ENCODE measurements at regions not wholly inside any gene's neighbourhood (a gene's known extent, or its start where the extent isn't known, plus 50 kb on each side); places are given as distances from the start of the nearest gene placed in this dataset.
A peak's percentile ranks its signal among the peaks of the same experiment; 100 is the strongest.

DNA sequence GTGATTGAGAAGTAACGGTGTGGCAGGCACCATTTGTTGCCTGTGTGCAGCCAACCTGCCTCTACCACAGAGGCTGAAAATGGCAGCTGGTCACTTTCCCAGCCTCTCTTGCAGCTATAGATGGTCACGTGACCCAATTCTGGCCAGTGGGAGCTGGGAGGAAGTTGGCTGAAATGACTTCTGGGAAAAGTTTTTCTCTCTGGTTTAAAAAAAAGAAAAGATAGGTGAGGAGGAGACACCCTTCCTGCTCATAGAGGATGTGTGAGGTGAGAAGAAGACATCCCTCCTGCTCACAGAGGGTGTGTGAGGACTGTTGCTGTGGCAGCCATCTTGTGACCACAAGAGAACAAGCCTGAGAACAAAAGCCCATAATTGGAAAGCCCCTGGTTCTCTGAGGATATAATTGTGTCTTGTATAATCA lies 122.8 kb downstream of the SYF2 start:
- H3K4me1 ChIP-seq (ENCODE audit: control insufficient read depth in 1 of 2, insufficient read depth in 2 of 2, low read length in 2 of 2): peaks cover 51 to 52% of the 10 kb centered on the region in 2 donors
- Mint-ChIP-seq H3K36me3 (peaks cover 4 to 7% of the 10 kb centered on the region in 2 donors), H3K4me3 (no peak overlapping the region), H3K27me3 (ENCODE audit: low read depth in 3 of 3) (peaks cover 0 to 6% (median 1%) of the 10 kb centered on the region in 3 donors), H3K27ac (peak overlapping the region; percentile 83 to 96 (median 93)), H3K4me1 (peaks cover 43% of the 10 kb centered on the region), H3K9me3 (peaks cover 6 to 17% (median 12%) of the 10 kb centered on the region in 7 donors)
- H4K20me1 ChIP-seq (ENCODE audit: insufficient read depth, low read length): no peaks in the 10 kb centered on the region
- peak overlapping the region; percentile 53 for H3K9ac ChIP-seq (ENCODE audit: insufficient read depth, low read length, poor library complexity, severe bottlenecking)
- peaks cover 0 to 10% of the 10 kb centered on the region in 2 donors for H3K9me3 ChIP-seq (replicated peaks in 1 of 2; ENCODE audit: control insufficient read depth in 1 of 2, insufficient read depth in 1 of 2, low read length in 2 of 2)
- H2AFZ ChIP-seq (ENCODE audit: insufficient read depth, low read depth, low read length, poor library complexity, severe bottlenecking): no peak overlapping the region
- no peak overlapping the region for H3K4me2 ChIP-seq (replicated peaks; ENCODE audit: extremely low read depth, low read length, poor library complexity, severe bottlenecking)
- 100% methylated on average over 1 of the region's 2 CpGs for WGBS (ENCODE audit: insufficient coverage)
- no peaks in the 10 kb centered on the region for H3K79me2 ChIP-seq (ENCODE audit: insufficient read depth, low read length)
- intact Hi-C loops (cut with micrococcal nuclease): loop anchor here in 1 of 2 donors (10.0 kb wide), 1 partner anchor 65 kb away; no protein-coding TSS in a partner anchor
- peak overlapping the region; percentile 88 to 92 for H3K27ac ChIP-seq (ENCODE audit: low read depth in 1 of 2, low read length in 2 of 2)
- peak; percentile 41 to 71 (median 59) for DNase-seq
- no peak overlapping the region for H3K4me3 ChIP-seq (replicated peaks in 1 of 3; ENCODE audit: low read depth in 2 of 3, low read length in 3 of 3)
- H3K36me3 ChIP-seq (replicated peaks in 1 of 2; ENCODE audit: control insufficient read depth in 1 of 2, insufficient read depth in 2 of 2, low read length in 2 of 2): no peaks in the 10 kb centered on the region
- TF ChIP-seq, protein P1, sequence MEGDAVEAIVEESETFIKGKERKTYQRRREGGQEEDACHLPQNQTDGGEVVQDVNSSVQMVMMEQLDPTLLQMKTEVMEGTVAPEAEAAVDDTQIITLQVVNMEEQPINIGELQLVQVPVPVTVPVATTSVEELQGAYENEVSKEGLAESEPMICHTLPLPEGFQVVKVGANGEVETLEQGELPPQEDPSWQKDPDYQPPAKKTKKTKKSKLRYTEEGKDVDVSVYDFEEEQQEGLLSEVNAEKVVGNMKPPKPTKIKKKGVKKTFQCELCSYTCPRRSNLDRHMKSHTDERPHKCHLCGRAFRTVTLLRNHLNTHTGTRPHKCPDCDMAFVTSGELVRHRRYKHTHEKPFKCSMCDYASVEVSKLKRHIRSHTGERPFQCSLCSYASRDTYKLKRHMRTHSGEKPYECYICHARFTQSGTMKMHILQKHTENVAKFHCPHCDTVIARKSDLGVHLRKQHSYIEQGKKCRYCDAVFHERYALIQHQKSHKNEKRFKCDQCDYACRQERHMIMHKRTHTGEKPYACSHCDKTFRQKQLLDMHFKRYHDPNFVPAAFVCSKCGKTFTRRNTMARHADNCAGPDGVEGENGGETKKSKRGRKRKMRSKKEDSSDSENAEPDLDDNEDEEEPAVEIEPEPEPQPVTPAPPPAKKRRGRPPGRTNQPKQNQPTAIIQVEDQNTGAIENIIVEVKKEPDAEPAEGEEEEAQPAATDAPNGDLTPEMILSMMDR (IDR thresholded peaks at IDR 0.05): no peak
- no peaks in the 10 kb centered on the region for H3K27me3 ChIP-seq (ENCODE audit: control insufficient read depth in 2 of 2, insufficient read depth in 2 of 2, low read length in 2 of 2)

GRCh38 chr1:25107643-25108010 lies 124.7 kb downstream of the SYF2 start:
- H3K27me3 ChIP-seq (ENCODE audit: control insufficient read depth in 2 of 2, insufficient read depth in 2 of 2, low read length in 2 of 2): no peaks in the 10 kb centered on the region
- TF ChIP-seq, protein P1 (IDR thresholded peaks at IDR 0.05): no peak
- H3K36me3 Mint-ChIP-seq: peaks cover 4 to 7% of the 10 kb centered on the region in 2 donors
- H3K36me3 ChIP-seq (replicated peaks in 1 of 2; ENCODE audit: control insufficient read depth in 1 of 2, insufficient read depth in 2 of 2, low read length in 2 of 2): no peaks in the 10 kb centered on the region
- peaks cover 6 to 19% (median 12%) of the 10 kb centered on the region in 7 donors for H3K9me3 Mint-ChIP-seq
- no peak overlapping the region for H3K4me3 ChIP-seq (replicated peaks in 1 of 3; ENCODE audit: low read depth in 2 of 3, low read length in 3 of 3)
- H3K4me1 ChIP-seq (ENCODE audit: control insufficient read depth in 1 of 2, insufficient read depth in 2 of 2, low read length in 2 of 2): peaks cover 52 to 53% of the 10 kb centered on the region in 2 donors
- intact Hi-C loops (cut with micrococcal nuclease): loop anchor here in 1 of 2 donors (10.0 kb wide), 1 partner anchor 63 kb away; no protein-coding TSS in a partner anchor
- peaks cover 0 to 7% (median 1%) of the 10 kb centered on the region in 3 donors for H3K27me3 Mint-ChIP-seq (ENCODE audit: low read depth in 3 of 3)
- H3K4me1 Mint-ChIP-seq: peaks cover 44% of the 10 kb centered on the region
- no peak overlapping the region for H3K4me3 Mint-ChIP-seq
- no peaks in the 10 kb centered on the region for H3K79me2 ChIP-seq (ENCODE audit: insufficient read depth, low read length)
- H2AFZ ChIP-seq (ENCODE audit: insufficient read depth, low read depth, low read length, poor library complexity, severe bottlenecking): no peak overlapping the region
- H3K9ac ChIP-seq (ENCODE audit: insufficient read depth, low read length, poor library complexity, severe bottlenecking): no peak overlapping the region
- peaks cover 0 to 10% of the 10 kb centered on the region in 2 donors for H3K9me3 ChIP-seq (replicated peaks in 1 of 2; ENCODE audit: control insufficient read depth in 1 of 2, insufficient read depth in 1 of 2, low read length in 2 of 2)
- WGBS (ENCODE audit: insufficient coverage): 97% methylated on average over 9 of the region's 9 CpGs
- H3K27ac ChIP-seq (ENCODE audit: low read depth in 1 of 2, low read length in 2 of 2): no peak overlapping the region
- no peaks in the 10 kb centered on the region for H4K20me1 ChIP-seq (ENCODE audit: insufficient read depth, low read length)
- no peak overlapping the region for H3K4me2 ChIP-seq (replicated peaks; ENCODE audit: extremely low read depth, low read length, poor library complexity, severe bottlenecking)
- no peak overlapping the region for H3K27ac Mint-ChIP-seq
- no peak for DNase-seq
